Liver (tissue), 8 donors: ENCODE measurements at regions not wholly inside any gene's neighbourhood (a gene's known extent, or its start where the extent isn't known, plus 50 kb on each side); places are given as distances from the start of the nearest gene placed in this dataset.

Source experiments
- DNase-seq: peaks from one replicate; pipeline ENCODE4 v3.0.0-alpha.2; 2017; ENCODE audit warnings: low spot score
- H3K27ac ChIP-seq, 2 donors: one replicate each; pipeline ENCODE4 v1.7.0; 2013; ENCODE audit warnings: inconsistent platforms in 2 of 2, low read length in 2 of 2, control low read depth in 1 of 2, low read depth in 1 of 2, mild to moderate bottlenecking in 1 of 2
- H3K27me3 ChIP-seq, 4 donors: one replicate each; pipeline versions ENCODE4 v1.6.1 to v1.7.0; 2013; ENCODE audit warnings: low read length in 3 of 4, inconsistent platforms in 1 of 4, mild to moderate bottlenecking in 1 of 4, moderate library complexity in 1 of 4; ENCODE audit not compliant: control insufficient read depth in 4 of 4, insufficient read depth in 4 of 4
- H3K36me3 ChIP-seq, 4 donors: one replicate each; pipeline versions ENCODE4 v1.6.1 to v1.7.0; 2013; ENCODE audit warnings: low read length in 3 of 4, mild to moderate bottlenecking in 3 of 4, low read depth in 1 of 4, moderate library complexity in 1 of 4; ENCODE audit not compliant: control insufficient read depth in 4 of 4, insufficient read depth in 3 of 4
- H3K4me1 ChIP-seq, 4 donors: one replicate each; pipeline versions ENCODE4 v1.6.1 to v1.7.0; 2013; ENCODE audit warnings: low read length in 3 of 4, mild to moderate bottlenecking in 3 of 4, moderate library complexity in 1 of 4; ENCODE audit not compliant: control insufficient read depth in 4 of 4, insufficient read depth in 4 of 4
- H3K4me3 ChIP-seq, 3 donors: one replicate each; pipeline versions ENCODE4 v1.6.1 to v1.7.0; 2013; ENCODE audit warnings: low read length in 3 of 3, control low read depth in 1 of 3, low read depth in 1 of 3, mild to moderate bottlenecking in 1 of 3
- H3K9ac ChIP-seq, 2 donors: one replicate each; pipeline ENCODE4 v1.7.0; 2013; ENCODE audit warnings: low read length in 2 of 2, mild to moderate bottlenecking in 2 of 2, moderate library complexity in 2 of 2, control low read depth in 1 of 2, low read depth in 1 of 2
- H3K9me3 ChIP-seq, 4 donors: one replicate each; pipeline versions ENCODE4 v1.6.1 to v1.7.0; 2013; ENCODE audit warnings: low read length in 3 of 4; ENCODE audit not compliant: control insufficient read depth in 4 of 4
- ATF3 ChIP-seq: IDR thresholded peaks from 2 replicates; pipeline ENCODE4 v1.6.1; 2016; ENCODE audit warnings: antibody characterized with exemption
- CTCF ChIP-seq: fragments of 150-350 bp; IDR thresholded peaks from 2 replicates; pipeline ENCODE4 v1.5.1; 2017; ENCODE audit warnings: improper control_type of control experiment, low read depth, low read length; ENCODE audit not compliant: missing input control
- EGR1 ChIP-seq, 2 donors: IDR thresholded peaks; 2 replicates each; pipeline ENCODE4 v1.6.1; 2016 to 2018; ENCODE audit warnings: antibody characterized with exemption in 2 of 2, low read depth in 2 of 2
- FOXA2 ChIP-seq: IDR thresholded peaks from 2 replicates; pipeline ENCODE4 v1.6.1; 2016; ENCODE audit warnings: antibody characterized with exemption
- GABPA ChIP-seq, 2 donors: IDR thresholded peaks in 1 of 2; conservative IDR thresholded peaks in 1 of 2; 2 replicates each; pipeline ENCODE4 v1.6.1; 2016; ENCODE audit warnings: antibody characterized with exemption in 2 of 2, mild to moderate bottlenecking in 1 of 2, moderate library complexity in 1 of 2
- HNF4A ChIP-seq, 2 donors: conservative IDR thresholded peaks; 2 replicates each; pipeline ENCODE4 v1.6.1; 2016; ENCODE audit warnings: antibody characterized with exemption in 2 of 2, mild to moderate bottlenecking in 2 of 2
- JUND ChIP-seq, 2 donors: IDR thresholded peaks; 2 replicates each; pipeline ENCODE4 v1.6.1; 2016; ENCODE audit warnings: antibody characterized with exemption in 2 of 2
- NR2F2 ChIP-seq: IDR thresholded peaks from 2 replicates; pipeline ENCODE4 v1.6.1; 2016; ENCODE audit warnings: antibody characterized with exemption
- RAD21 ChIP-seq, 2 donors: IDR thresholded peaks; 2 replicates each; pipeline ENCODE4 v1.6.1; 2016; ENCODE audit warnings: antibody characterized with exemption in 2 of 2, mild to moderate bottlenecking in 2 of 2
- REST ChIP-seq: IDR thresholded peaks from 2 replicates; pipeline ENCODE4 v1.6.1; 2016; ENCODE audit warnings: antibody characterized with exemption, mild to moderate bottlenecking
- RXRA ChIP-seq, 2 donors: IDR thresholded peaks; 2 replicates each; pipeline ENCODE4 v1.6.1; 2017 to 2018; ENCODE audit warnings: antibody characterized with exemption in 2 of 2, mild to moderate bottlenecking in 1 of 2
- SP1 ChIP-seq: IDR thresholded peaks from 2 replicates; pipeline ENCODE4 v1.6.1; 2018; ENCODE audit warnings: antibody characterized with exemption, mild to moderate bottlenecking
- TAF1 ChIP-seq: conservative IDR thresholded peaks from 2 replicates; pipeline ENCODE4 v1.6.1; 2016; ENCODE audit warnings: antibody characterized with exemption, mild to moderate bottlenecking
- YY1 ChIP-seq: IDR thresholded peaks from 2 replicates; pipeline ENCODE4 v1.6.1; 2016; ENCODE audit warnings: antibody characterized with exemption, mild to moderate bottlenecking
- WGBS: extraction: QIAGEN DNeasy Blood & Tissue Kit; methylation state at CpG from one replicate; pipeline ENCODE4 v1.1.7; 2013; 5-methylcytosine and 5-hydroxymethylcytosine counted together
- donor health status: healthy.
- donor health status: healthy.
- donor health status: healthy.
- donor health status: healthy.
- donor health status: healthy.

- TF ChIP-seq EGR1 (IDR thresholded peaks at IDR 0.05; ENCODE audit: low read depth in 2 of 2), result no peak
- no peak for TF ChIP-seq NR2F2
- TF ChIP-seq CTCF, result no peak
- TF ChIP-seq RAD21 (IDR thresholded peaks at IDR 0.05), result no peak
Observed at GRCh38 chr2:70388813-70389212, 86.9 kb upstream of the FAM136A start (continued).

GRCh38 chr2:70388128-70388527, 86.3 kb upstream of the FAM136A start:
- WGBS, result 89% methylated on average over 1 of the region's 1 CpG
- Histone ChIP-seq H3K4me1 (no peaks in the 10 kb centered on the region), H3K36me3 (no peaks in the 10 kb centered on the region), H3K4me3 (no peak overlapping the region), H3K9me3 (no peaks in the 10 kb centered on the region), H3K9ac (no peak overlapping the region), H3K27ac (no peak overlapping the region), H3K27me3 (no peaks in the 10 kb centered on the region)
- TF ChIP-seq SP1, result no peak
- no peak for DNase-seq

GRCh38 chr2:70385966-70386595, 84.2 kb upstream of the FAM136A start:
- no peak for TF ChIP-seq HNF4A (conservative IDR thresholded peaks at IDR 0.05)
- no peak for TF ChIP-seq REST
- TF ChIP-seq YY1, result no peak
- TF ChIP-seq SP1, result no peak
- TF ChIP-seq FOXA2, result no peak
- no peak for TF ChIP-seq CTCF
- TF ChIP-seq EGR1 (IDR thresholded peaks at IDR 0.05; ENCODE audit: low read depth in 2 of 2), result no peak
- no peak for TF ChIP-seq TAF1
- no peak for TF ChIP-seq RXRA (IDR thresholded peaks at IDR 0.05)
- TF ChIP-seq JUND (IDR thresholded peaks at IDR 0.05), result no peak
- TF ChIP-seq RAD21 (IDR thresholded peaks at IDR 0.05), result no peak
- no peak for TF ChIP-seq ATF3
- TF ChIP-seq GABPA (IDR thresholded peaks at IDR 0.05 in 1 of 2, conservative IDR thresholded peaks at IDR 0.05 in 1 of 2), result no peak
- WGBS, result 81% methylated on average over 11 of the region's 11 CpGs
- no peak overlapping the region for H3K27ac ChIP-seq
- no peak overlapping the region for H3K9ac ChIP-seq
- no peaks in the 10 kb centered on the region for H3K27me3 ChIP-seq
- H3K4me3 ChIP-seq, result no peak overlapping the region
- no peaks in the 10 kb centered on the region for H3K36me3 ChIP-seq
- H3K9me3 ChIP-seq, result no peaks in the 10 kb centered on the region
- no peak for DNase-seq
- no peaks in the 10 kb centered on the region for H3K4me1 ChIP-seq
